ENCODE measurements at regions not wholly inside any gene's neighbourhood (a gene's known extent, or its start where the extent isn't known, plus 50 kb on each side); places are given as distances from the start of the nearest gene placed in this dataset.

- no peak for DNase-seq
- Mint-ChIP-seq H3K4me1 (ENCODE audit: low read depth, unreplicated experiment) (no peaks in the 10 kb centered on the region), H3K9me3 (ENCODE audit: unreplicated experiment) (no peaks in the 10 kb centered on the region)
Observed at GRCh38 chr10:8233049-8233448, 178.6 kb downstream of the GATA3 start.

GRCh38 chr10:8233832-8234259, 179.4 kb downstream of the GATA3 start:
- Mint-ChIP-seq H3K9me3 (ENCODE audit: unreplicated experiment) (no peaks in the 10 kb centered on the region), H3K36me3 (ENCODE audit: unreplicated experiment) (no peaks in the 10 kb centered on the region), H3K27ac (ENCODE audit: unreplicated experiment) (no peak overlapping the region), H3K4me3 (ENCODE audit: unreplicated experiment) (no peak overlapping the region), H3K27me3 (ENCODE audit: unreplicated experiment) (no peaks in the 10 kb centered on the region), H3K4me1 (ENCODE audit: low read depth, unreplicated experiment) (no peaks in the 10 kb centered on the region)
- no peak for TF ChIP-seq CTCF (IDR thresholded peaks at IDR 0.05; ENCODE audit: partially characterized antibody, unreplicated experiment)
- no peak for DNase-seq

More at GRCh38 chr10:8233049-8233448, 178.6 kb downstream of the GATA3 start:
- no peaks in the 10 kb centered on the region for H3K27me3 Mint-ChIP-seq (ENCODE audit: unreplicated experiment)
- no peak overlapping the region for H3K27ac Mint-ChIP-seq (ENCODE audit: unreplicated experiment)
- H3K4me3 Mint-ChIP-seq (ENCODE audit: unreplicated experiment): no peak overlapping the region
- H3K36me3 Mint-ChIP-seq (ENCODE audit: unreplicated experiment): no peaks in the 10 kb centered on the region
- no peak for TF ChIP-seq CTCF (IDR thresholded peaks at IDR 0.05; ENCODE audit: partially characterized antibody, unreplicated experiment)

GRCh38 chr10:8235253-8236027, 181.0 kb downstream of the GATA3 start:
- H3K27ac Mint-ChIP-seq (ENCODE audit: unreplicated experiment): no peak overlapping the region
- no peaks in the 10 kb centered on the region for H3K36me3 Mint-ChIP-seq (ENCODE audit: unreplicated experiment)
- H3K27me3 Mint-ChIP-seq (ENCODE audit: unreplicated experiment): no peaks in the 10 kb centered on the region
- no peak overlapping the region for H3K4me3 Mint-ChIP-seq (ENCODE audit: unreplicated experiment)
- H3K4me1 Mint-ChIP-seq (ENCODE audit: low read depth, unreplicated experiment): no peaks in the 10 kb centered on the region
- TF ChIP-seq CTCF (IDR thresholded peaks at IDR 0.05; ENCODE audit: partially characterized antibody, unreplicated experiment): no peak
- H3K9me3 Mint-ChIP-seq (ENCODE audit: unreplicated experiment): no peaks in the 10 kb centered on the region
- DNase-seq: no peak

- DNase-seq: no peak
- no peak for TF ChIP-seq CTCF (IDR thresholded peaks at IDR 0.05; ENCODE audit: partially characterized antibody, unreplicated experiment)
- Mint-ChIP-seq H3K9me3 (ENCODE audit: unreplicated experiment) (no peaks in the 10 kb centered on the region), H3K27me3 (ENCODE audit: unreplicated experiment) (peaks cover 2% of the 10 kb centered on the region), H3K27ac (ENCODE audit: unreplicated experiment) (no peak overlapping the region), H3K36me3 (ENCODE audit: unreplicated experiment) (no peaks in the 10 kb centered on the region), H3K4me3 (ENCODE audit: unreplicated experiment) (no peak overlapping the region), H3K4me1 (ENCODE audit: low read depth, unreplicated experiment) (no peaks in the 10 kb centered on the region)
Observed at GRCh38 chr10:8238986-8239385, 184.5 kb downstream of the GATA3 start.

GRCh38 chr10:8240861-8241260, 186.4 kb downstream of the GATA3 start:
- no peaks in the 10 kb centered on the region for H3K36me3 Mint-ChIP-seq (ENCODE audit: unreplicated experiment)
- H3K4me3 Mint-ChIP-seq (ENCODE audit: unreplicated experiment): no peak overlapping the region
- DNase-seq: no peak
- H3K27me3 Mint-ChIP-seq (ENCODE audit: unreplicated experiment): peaks cover 2% of the 10 kb centered on the region
- H3K27ac Mint-ChIP-seq (ENCODE audit: unreplicated experiment): no peak overlapping the region
- TF ChIP-seq CTCF (IDR thresholded peaks at IDR 0.05; ENCODE audit: partially characterized antibody, unreplicated experiment): no peak
- H3K4me1 Mint-ChIP-seq (ENCODE audit: low read depth, unreplicated experiment): no peaks in the 10 kb centered on the region
- no peaks in the 10 kb centered on the region for H3K9me3 Mint-ChIP-seq (ENCODE audit: unreplicated experiment)
